Muscle layer of duodenum (tissue), 2 donors: ENCODE measurements at regions not wholly inside any gene's neighbourhood (a gene's known extent, or its start where the extent isn't known, plus 50 kb on each side); places are given as distances from the start of the nearest gene placed in this dataset.
"Not testable (repeated sequence)": the region's sequence is repeated elsewhere in the genome, so short reads cannot be mapped to it uniquely, and the experiment has no call there.

ENCODE experiments used
- H3K27ac ChIP-seq: one replicate; pipeline ENCODE4 v1.7.0; 2013; ENCODE audit warnings: mild to moderate bottlenecking, low read length
- H3K27me3 ChIP-seq: one replicate; pipeline ENCODE4 v1.7.0; 2013; ENCODE audit warnings: low read depth, mild to moderate bottlenecking, control low read depth, low read length
- H3K36me3 ChIP-seq, 2 donors: one replicate each; pipeline ENCODE4 v1.7.0; 2013; ENCODE audit warnings: low read length in 2 of 2, control low read depth in 1 of 2, mild to moderate bottlenecking in 1 of 2; ENCODE audit not compliant: insufficient read depth in 2 of 2, control insufficient read depth in 1 of 2
- H3K4me1 ChIP-seq, 2 donors: one replicate each; pipeline ENCODE4 v1.7.0; 2013; ENCODE audit warnings: low read length in 2 of 2, mild to moderate bottlenecking in 2 of 2, control low read depth in 1 of 2, moderate library complexity in 1 of 2; ENCODE audit not compliant: insufficient read depth in 2 of 2, control insufficient read depth in 1 of 2
- H3K4me3 ChIP-seq, 2 donors: one replicate each; pipeline ENCODE4 v1.7.0; 2013; ENCODE audit warnings: low read length in 2 of 2, low read depth in 1 of 2, mild to moderate bottlenecking in 1 of 2
- H3K9me3 ChIP-seq, 2 donors: one replicate each; pipeline ENCODE4 v1.7.0; 2013; ENCODE audit warnings: low read length in 2 of 2, control low read depth in 1 of 2, mild to moderate bottlenecking in 1 of 2; ENCODE audit not compliant: control insufficient read depth in 1 of 2
- donor health status: healthy.

DNA sequence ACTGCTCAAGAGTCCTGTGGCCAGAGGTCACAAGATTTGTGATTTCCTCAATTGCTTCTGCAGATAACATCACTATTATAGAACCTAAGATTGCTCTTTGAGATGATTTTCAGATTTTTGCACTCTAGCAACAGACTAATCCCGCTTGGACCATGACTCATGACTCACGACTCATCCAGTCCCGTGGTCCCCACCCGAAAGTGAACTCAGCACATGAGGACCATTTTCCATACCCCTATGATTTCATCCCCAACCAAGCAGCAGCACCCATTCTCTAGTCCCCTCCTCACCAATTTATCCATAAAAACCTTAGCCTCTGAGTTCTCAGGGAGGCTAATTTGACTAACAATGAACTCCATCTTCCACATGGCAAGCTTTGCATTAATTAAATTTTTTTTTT is 106.3 kb upstream of the ALCAM start:
- H3K27me3 ChIP-seq, result no peaks in the 10 kb centered on the region
- H3K4me3 ChIP-seq, result no peak overlapping the region
- H3K27ac ChIP-seq, result no peak overlapping the region
- no peaks in the 10 kb centered on the region for H3K36me3 ChIP-seq
- peaks cover 0 to 5% of the 10 kb centered on the region in 2 donors for H3K9me3 ChIP-seq
- no peaks in the 10 kb centered on the region for H3K4me1 ChIP-seq

DNA sequence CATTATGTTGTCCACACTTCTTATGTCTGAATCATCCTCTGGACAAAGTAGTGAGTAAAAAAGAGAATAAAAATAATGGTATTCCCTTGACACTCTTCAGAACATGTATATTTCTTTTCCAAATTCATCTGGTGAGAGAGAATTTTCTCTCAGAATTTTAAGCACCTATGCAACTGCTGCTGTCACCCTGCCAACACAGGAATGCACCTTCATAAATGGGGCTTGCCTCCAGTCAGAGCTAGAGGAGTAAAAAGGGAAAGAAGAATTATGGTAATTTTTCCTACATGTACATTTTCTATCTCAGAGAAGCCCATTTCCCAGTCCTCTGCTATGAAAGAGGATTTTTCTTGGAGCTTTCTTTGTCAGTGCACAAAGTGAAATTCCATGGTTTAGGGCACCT is 92.2 kb upstream of the ALCAM start:
- H3K27me3 ChIP-seq, result no peaks in the 10 kb centered on the region
- no peak overlapping the region for H3K27ac ChIP-seq
- H3K9me3 ChIP-seq, result no peaks in the 10 kb centered on the region
- no peak overlapping the region for H3K4me3 ChIP-seq
- H3K4me1 ChIP-seq, result no peaks in the 10 kb centered on the region
- H3K36me3 ChIP-seq, result no peaks in the 10 kb centered on the region

DNA sequence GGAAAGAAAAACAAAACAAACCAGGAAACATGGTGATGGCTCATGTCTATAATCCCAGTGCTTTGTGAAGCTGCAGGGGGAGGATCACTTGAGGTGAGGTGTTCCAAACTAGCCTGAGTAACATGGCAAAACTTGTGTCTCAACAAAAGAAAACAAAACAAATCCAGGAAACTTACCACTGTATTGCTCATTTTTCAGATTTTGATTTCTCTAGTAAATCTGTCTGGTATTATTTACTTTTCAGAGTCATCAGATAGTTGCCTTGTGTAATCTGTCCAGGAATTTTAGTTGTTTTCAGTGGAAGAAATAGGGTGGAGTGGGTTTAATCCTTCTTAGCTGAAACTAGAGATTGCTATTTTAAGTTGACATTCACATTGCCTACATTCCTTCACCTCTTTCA is 91.8 kb upstream of the ALCAM start:
- Histone ChIP-seq H3K4me3 (no peak overlapping the region), H3K4me1 (no peaks in the 10 kb centered on the region)

DNA sequence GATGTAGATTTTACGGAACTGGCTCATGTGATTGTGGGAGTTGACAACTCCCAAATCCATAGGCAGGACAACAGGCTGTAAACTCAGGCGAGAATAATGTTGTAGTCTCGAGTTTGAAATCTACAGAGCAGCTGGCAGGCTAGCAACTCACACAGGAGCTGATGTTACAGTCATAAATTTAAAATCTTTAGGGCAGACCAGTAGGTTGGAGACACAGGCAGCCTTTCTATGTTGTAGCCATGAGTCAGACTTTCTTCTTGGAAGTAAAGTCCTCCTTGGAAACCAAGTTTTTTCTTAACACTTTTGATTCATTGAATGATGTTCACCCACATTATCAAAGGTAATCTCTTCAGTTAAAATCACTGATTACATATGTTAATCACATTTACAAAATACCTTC is 89.1 kb upstream of the ALCAM start:
- Histone ChIP-seq H3K9me3 (no peaks in the 10 kb centered on the region), H3K27ac (no peak overlapping the region), H3K4me1 (no peaks in the 10 kb centered on the region)

More for the DNA sequence above, 91.8 kb upstream of the ALCAM start:
- Histone ChIP-seq H3K27ac (no peak overlapping the region), H3K9me3 (no peaks in the 10 kb centered on the region), H3K27me3 (no peaks in the 10 kb centered on the region), H3K36me3 (no peaks in the 10 kb centered on the region)

DNA sequence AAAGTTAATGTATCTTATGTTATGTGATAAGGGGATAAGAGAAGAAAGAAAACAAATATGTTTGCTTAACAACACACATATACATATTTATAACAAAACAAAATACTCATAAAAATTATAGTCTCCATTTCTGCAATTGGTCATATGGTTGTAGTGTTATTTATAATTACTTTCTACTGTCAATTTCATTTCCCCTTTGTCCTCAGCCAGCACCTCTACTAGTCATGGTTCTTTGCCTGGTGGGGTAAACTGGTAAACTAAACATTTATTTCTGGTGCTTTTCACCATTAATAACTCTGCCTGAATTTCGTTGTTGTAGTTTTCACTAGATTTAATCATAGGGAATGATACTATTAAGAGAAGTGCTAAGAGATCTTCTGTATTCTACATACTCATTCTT is 88.0 kb upstream of the ALCAM start:
- Histone ChIP-seq H3K9me3 (no peaks in the 10 kb centered on the region), H3K36me3 (no peaks in the 10 kb centered on the region), H3K4me3 (no peak overlapping the region), H3K27me3 (no peaks in the 10 kb centered on the region), H3K27ac (no peak overlapping the region), H3K4me1 (no peaks in the 10 kb centered on the region)

More for the DNA sequence above, 89.1 kb upstream of the ALCAM start:
- no peak overlapping the region for H3K4me3 ChIP-seq
- H3K27me3 ChIP-seq, result no peaks in the 10 kb centered on the region
- no peaks in the 10 kb centered on the region for H3K36me3 ChIP-seq

DNA sequence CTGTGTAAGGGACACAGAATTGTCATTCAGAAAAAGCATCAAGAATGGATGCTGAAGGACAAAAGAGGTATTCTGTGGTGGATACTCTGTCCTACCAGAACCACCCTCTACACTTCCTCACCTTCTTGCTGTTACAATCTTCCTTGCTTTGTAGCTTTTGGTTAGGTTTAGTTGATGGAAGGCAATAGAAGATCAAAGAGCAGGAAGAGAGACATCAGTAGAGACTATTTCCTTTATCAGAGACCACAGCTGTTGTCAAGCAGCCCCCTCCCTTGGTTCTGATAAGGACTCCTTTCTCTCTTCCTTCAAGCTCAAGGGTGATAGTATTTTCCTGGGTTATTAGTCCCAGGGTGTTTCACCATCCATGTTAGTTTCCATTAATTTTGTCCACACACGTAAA is 84.7 kb upstream of the ALCAM start:
- no peaks in the 10 kb centered on the region for H3K27me3 ChIP-seq
- no peak overlapping the region for H3K27ac ChIP-seq
- no peak overlapping the region for H3K4me3 ChIP-seq
- H3K36me3 ChIP-seq, result no peaks in the 10 kb centered on the region
- H3K4me1 ChIP-seq, result no peaks in the 10 kb centered on the region
- H3K9me3 ChIP-seq, result no peaks in the 10 kb centered on the region

DNA sequence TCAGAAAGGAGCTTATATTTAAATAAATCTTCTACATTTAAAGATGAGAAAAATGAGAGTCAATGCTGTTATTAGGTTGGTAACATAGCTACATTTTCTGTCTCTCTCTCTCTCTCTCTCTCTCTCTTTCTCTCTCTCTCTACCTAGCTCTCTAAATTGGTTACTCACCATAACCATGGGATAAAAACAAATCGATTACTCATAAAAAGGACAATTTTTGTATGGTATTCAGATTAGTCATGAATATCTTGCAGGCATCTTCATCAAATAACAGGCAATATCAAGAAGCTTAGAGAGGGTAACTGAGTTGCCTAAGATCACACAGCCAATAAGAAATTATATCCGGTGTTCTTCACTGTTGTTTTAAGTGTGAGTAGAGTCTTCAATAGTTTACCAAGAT is 81.8 kb upstream of the ALCAM start:
- H3K27me3 ChIP-seq, result no peaks in the 10 kb centered on the region
- no peaks in the 10 kb centered on the region for H3K36me3 ChIP-seq
- H3K4me3 ChIP-seq, result no peak overlapping the region
- H3K4me1 ChIP-seq, result no peaks in the 10 kb centered on the region
- H3K27ac ChIP-seq, result no peak overlapping the region
- H3K9me3 ChIP-seq, result no peaks in the 10 kb centered on the region

DNA sequence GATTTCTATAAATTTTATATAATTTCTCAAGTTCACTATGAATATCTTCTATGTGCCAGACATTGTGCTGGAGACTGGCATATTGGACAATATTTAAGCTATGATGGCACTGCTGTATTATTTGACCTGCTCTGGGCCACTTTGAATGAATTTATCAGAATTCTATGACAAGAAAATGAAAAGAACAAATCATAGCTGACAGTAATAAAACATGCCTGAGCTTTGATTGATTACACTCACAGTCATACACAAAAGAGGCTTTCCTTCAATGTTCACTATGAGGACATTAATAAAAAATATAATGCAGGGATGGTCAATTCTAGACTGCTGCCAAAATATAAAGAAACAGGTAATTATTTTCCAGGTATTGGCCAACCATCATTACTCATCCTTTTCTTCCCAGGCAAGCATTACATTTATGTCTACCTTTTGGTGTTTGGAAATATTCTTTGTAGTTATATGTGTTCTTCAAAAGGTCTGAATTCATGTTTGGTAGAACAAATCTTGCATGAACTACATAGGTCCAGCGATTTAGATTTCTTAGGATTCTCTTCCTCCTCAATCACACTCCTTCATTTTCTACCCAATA is 81.0 kb upstream of the ALCAM start:
- H3K36me3 ChIP-seq, result no peaks in the 10 kb centered on the region
- H3K27ac ChIP-seq, result no peak overlapping the region
- H3K27me3 ChIP-seq, result no peaks in the 10 kb centered on the region
- H3K4me1 ChIP-seq, result no peaks in the 10 kb centered on the region
- no peaks in the 10 kb centered on the region for H3K9me3 ChIP-seq
- no peak overlapping the region for H3K4me3 ChIP-seq

DNA sequence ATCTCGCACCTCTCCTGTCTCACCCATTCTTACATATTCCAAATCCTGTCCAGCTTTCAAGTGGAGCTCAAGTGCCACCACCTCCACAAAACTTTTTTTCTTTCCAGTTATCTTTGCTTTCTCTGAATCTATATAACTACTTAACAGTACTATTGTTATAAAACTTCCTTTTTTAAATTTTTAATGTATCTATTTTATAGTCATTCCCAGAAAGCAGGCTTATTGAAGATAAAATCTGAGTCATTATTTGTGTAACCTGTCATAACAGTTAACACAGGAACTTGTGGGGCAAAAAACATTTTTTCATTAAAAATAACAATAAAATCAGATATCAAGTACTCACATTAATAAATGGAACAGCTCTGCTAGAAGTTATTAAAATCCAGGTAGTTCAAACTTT is 73.3 kb upstream of the ALCAM start:
- H3K4me3 ChIP-seq, result no peak overlapping the region
- no peak overlapping the region for H3K27ac ChIP-seq
- H3K27me3 ChIP-seq, result no peaks in the 10 kb centered on the region
- H3K4me1 ChIP-seq, result no peaks in the 10 kb centered on the region
- H3K9me3 ChIP-seq, result no peaks in the 10 kb centered on the region
- no peaks in the 10 kb centered on the region for H3K36me3 ChIP-seq

DNA sequence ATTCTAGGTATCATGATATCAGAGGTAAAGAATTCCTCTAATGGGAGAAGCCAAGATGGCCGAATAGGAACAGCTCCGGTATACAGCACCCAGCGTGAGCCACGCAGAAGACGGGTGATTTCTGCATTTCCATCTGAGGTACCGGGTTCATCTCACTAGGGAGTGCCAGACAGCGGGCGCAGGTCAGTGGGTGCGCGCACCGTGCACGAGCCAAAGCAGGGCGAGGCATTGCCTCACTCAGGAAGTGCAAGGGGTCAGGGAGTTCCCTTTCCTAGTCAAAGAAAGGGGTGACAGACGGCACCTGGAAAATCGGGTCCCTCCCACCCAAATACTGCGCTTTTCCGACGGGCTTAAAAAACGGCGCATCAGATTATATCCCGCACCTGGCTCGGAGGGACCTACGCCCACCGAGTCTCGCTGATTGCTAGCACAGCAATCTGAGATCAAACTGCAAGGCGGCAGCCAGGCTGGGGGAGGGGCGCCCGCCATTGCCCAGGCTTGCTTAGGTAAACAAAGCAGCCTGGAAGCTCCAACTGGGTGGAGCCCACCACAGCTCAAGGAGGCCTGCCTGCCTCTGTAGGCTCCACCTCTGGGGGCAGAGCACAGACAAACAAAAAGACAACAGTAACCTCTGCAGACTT is 70.4 kb upstream of the ALCAM start:
- H3K4me3 ChIP-seq, H3K27ac ChIP-seq, H3K4me1 ChIP-seq, H3K9me3 ChIP-seq, H3K27me3 ChIP-seq, H3K36me3 ChIP-seq: not testable (repeated sequence)

DNA sequence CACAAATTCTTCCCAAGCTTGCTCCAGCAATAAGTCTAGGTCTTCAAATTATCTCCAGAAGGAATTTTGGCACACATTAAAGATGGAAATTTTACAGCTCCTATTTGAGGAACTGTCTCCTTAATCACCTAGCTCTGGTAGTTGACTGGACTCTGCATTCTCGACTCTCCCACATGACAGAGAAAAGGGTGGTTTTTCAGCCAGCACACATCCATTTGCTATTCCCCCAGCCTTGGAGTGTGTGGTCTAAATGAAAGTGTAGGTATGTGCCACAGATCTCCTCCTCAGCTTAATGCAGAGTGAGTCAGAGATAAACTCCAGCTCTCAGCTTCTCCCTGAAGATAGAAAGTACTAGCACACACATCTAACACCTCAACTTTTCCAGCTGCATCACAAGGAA is 62.2 kb upstream of the ALCAM start:
- no peaks in the 10 kb centered on the region for H3K36me3 ChIP-seq
- H3K4me1 ChIP-seq, result no peaks in the 10 kb centered on the region
- H3K9me3 ChIP-seq, result peaks cover 0 to 13% of the 10 kb centered on the region in 2 donors
- H3K27ac ChIP-seq, result no peak overlapping the region
- no peaks in the 10 kb centered on the region for H3K27me3 ChIP-seq
- H3K4me3 ChIP-seq, result no peak overlapping the region

DNA sequence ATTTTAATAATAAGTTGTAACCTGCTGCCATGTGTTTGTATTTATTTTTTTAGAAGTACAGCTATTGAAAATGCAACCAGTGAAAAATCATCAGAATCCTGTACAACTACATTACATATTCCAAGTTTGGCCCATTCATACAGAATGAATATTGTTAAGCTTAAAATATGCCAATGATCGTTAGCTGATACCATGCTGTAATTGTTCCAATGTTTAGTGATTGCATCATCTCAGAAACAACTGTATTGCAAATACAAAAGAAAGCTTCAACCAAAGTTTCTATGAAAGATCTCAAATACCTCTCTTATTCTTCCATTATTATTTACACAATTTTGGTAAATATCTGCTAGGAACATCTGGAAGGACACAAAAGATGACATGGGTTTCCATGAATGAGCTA is 51.6 kb upstream of the ALCAM start:
- H3K27ac ChIP-seq, result no peak overlapping the region
- H3K4me3 ChIP-seq, result no peak overlapping the region
- no peaks in the 10 kb centered on the region for H3K4me1 ChIP-seq
- H3K27me3 ChIP-seq, result no peaks in the 10 kb centered on the region
- H3K9me3 ChIP-seq, result no peaks in the 10 kb centered on the region
- no peaks in the 10 kb centered on the region for H3K36me3 ChIP-seq
